PC-9 (cell line): ENCODE measurements at regions not wholly inside any gene's neighbourhood (a gene's known extent, or its start where the extent isn't known, plus 50 kb on each side); places are given as distances from the start of the nearest gene placed in this dataset.

ENCODE experiments used
- BruUV-seq: library from RNA; stranded (reverse); fragments of 400-500 nt; replicated peaks from 2 replicates; lab custom pipeline; 2021; lab: Mats Ljungman, UMichigan
- CTCF ChIA-PET: fragments of 300-600 bp; sonication (Branson Sonifier 250); formaldehyde crosslinking; loops from one replicate; lab custom pipeline; 2022; ENCODE audit warnings: antibody characterized with exemption; lab: Charles Lee
- POLR2A ChIA-PET: fragments of 300-600 bp; sonication (Branson Sonifier 250); formaldehyde crosslinking; loops from one replicate; lab custom pipeline; 2022; ENCODE audit warnings: antibody characterized with exemption; ENCODE audit not compliant: unreplicated experiment; lab: Charles Lee
- DNase-seq, 2 experiments: peaks; one replicate each; pipeline versions ENCODE4 v3.0.0 to v3.0.0-alpha.2; 2015 to 2022; ENCODE audit warnings: mixed read lengths in 1 of 2
- H2AFZ ChIP-seq: fragments of 200-600 bp; sonication (generic); 2 replicates; pipeline ENCODE4 v1.8.1; 2017; ENCODE audit warnings: antibody characterized with exemption
- H3F3A ChIP-seq: fragments of 200-600 bp; sonication (generic); 2 replicates; pipeline ENCODE4 v1.8.1; 2017; ENCODE audit warnings: antibody characterized with exemption, mild to moderate bottlenecking, low read depth; ENCODE audit not compliant: insufficient read depth
- H3K27ac ChIP-seq: fragments of 200-600 bp; sonication (generic); 2 replicates; pipeline ENCODE4 v1.6.1; 2016; ENCODE audit warnings: mixed run types
- H3K27me3 ChIP-seq: fragments of 200-600 bp; sonication (generic); 2 replicates; pipeline ENCODE4 v1.6.1; 2016; ENCODE audit warnings: low read depth, mixed run types; ENCODE audit not compliant: insufficient read depth
- H3K36me3 ChIP-seq: fragments of 200-600 bp; sonication (generic); 2 replicates; pipeline ENCODE4 v1.6.1; 2016; ENCODE audit warnings: low read depth, mixed run types
- H3K4me1 ChIP-seq: fragments of 200-600 bp; sonication (generic); replicated peaks from 2 replicates; pipeline ENCODE4 v1.6.1; 2016; ENCODE audit warnings: mixed run types; ENCODE audit not compliant: insufficient read depth
- H3K4me2 ChIP-seq: fragments of 200-600 bp; sonication (generic); 2 replicates; pipeline ENCODE4 v1.6.1; 2017; ENCODE audit warnings: mixed run types
- H3K4me3 ChIP-seq: fragments of 200-600 bp; sonication (generic); 2 replicates; pipeline ENCODE4 v1.6.1; 2016; ENCODE audit warnings: mixed run types
- H3K79me2 ChIP-seq: fragments of 200-600 bp; sonication (generic); 2 replicates; pipeline ENCODE4 v1.6.1; 2017; ENCODE audit warnings: low read depth, mixed run types
- H3K9me2 ChIP-seq: fragments of 200-600 bp; sonication (generic); 2 replicates; pipeline ENCODE4 v1.8.1; 2017; ENCODE audit warnings: mild to moderate bottlenecking; ENCODE audit not compliant: insufficient read depth
- H3K9me3 ChIP-seq: fragments of 200-600 bp; sonication (generic); 2 replicates; pipeline ENCODE4 v1.8.1; 2016; ENCODE audit warnings: low read depth; ENCODE audit not compliant: insufficient read depth
- H4K20me1 ChIP-seq: fragments of 200-600 bp; sonication (generic); 2 replicates; pipeline ENCODE4 v1.8.1; 2017; ENCODE audit not compliant: insufficient read depth
- EZH2 ChIP-seq: fragments of 200-600 bp; sonication (generic); IDR thresholded peaks from 2 replicates; pipeline ENCODE4 v1.8.0; 2017; ENCODE audit warnings: antibody characterized with exemption, low read depth
- intact Hi-C: fragments of 100-400 bp; cut with micrococcal nuclease; formaldehyde crosslinking; loops from one replicate; pipeline ENCODE4 v1.10.0; 2022; ENCODE audit not compliant: unreplicated experiment
- TF ChIP-seq, protein P1 (sequence below): fragments of 200-600 bp; sonication (generic); conservative IDR thresholded peaks from 2 replicates; pipeline ENCODE4 v1.6.1; 2017; ENCODE audit warnings: mixed run types, antibody characterized with exemption, mild to moderate bottlenecking, moderate library complexity

DNA sequence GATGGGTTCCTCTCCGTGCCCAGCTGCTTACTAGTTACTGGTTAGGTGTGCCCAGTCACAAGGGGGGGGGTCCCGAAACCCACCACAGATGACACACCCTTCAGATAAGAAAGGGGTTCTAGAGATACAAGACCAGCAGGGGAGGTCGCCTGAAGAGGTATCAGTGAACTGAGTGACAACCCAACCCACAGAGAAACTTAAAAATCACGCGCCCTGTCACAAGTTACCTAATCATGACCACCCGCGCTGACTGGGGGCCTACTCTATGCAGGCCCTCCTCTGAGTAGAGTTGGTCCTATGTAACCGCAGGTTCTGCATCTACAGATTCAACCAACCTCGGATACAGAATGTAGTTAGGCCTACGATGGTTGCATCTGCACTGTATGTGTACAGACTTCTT lies 210.3 kb upstream of the SFSWAP start:
- CTCF ChIA-PET = no interaction called here
- Histone ChIP-seq H3K4me2 (no peak overlapping the region), H4K20me1 (no peaks in the 10 kb centered on the region), H3K36me3 (no peaks in the 10 kb centered on the region), H3F3A (no peaks in the 10 kb centered on the region), H2AFZ (no peak overlapping the region), H3K27me3 (peaks cover 58% of the 10 kb centered on the region), H3K9me3 (no peaks in the 10 kb centered on the region), H3K4me3 (no peak overlapping the region), H3K79me2 (no peaks in the 10 kb centered on the region), H3K4me1 (no peaks in the 10 kb centered on the region), H3K27ac (no peak overlapping the region), H3K9me2 (no peaks in the 10 kb centered on the region)
- TF ChIP-seq, protein P1, sequence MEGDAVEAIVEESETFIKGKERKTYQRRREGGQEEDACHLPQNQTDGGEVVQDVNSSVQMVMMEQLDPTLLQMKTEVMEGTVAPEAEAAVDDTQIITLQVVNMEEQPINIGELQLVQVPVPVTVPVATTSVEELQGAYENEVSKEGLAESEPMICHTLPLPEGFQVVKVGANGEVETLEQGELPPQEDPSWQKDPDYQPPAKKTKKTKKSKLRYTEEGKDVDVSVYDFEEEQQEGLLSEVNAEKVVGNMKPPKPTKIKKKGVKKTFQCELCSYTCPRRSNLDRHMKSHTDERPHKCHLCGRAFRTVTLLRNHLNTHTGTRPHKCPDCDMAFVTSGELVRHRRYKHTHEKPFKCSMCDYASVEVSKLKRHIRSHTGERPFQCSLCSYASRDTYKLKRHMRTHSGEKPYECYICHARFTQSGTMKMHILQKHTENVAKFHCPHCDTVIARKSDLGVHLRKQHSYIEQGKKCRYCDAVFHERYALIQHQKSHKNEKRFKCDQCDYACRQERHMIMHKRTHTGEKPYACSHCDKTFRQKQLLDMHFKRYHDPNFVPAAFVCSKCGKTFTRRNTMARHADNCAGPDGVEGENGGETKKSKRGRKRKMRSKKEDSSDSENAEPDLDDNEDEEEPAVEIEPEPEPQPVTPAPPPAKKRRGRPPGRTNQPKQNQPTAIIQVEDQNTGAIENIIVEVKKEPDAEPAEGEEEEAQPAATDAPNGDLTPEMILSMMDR = no peak
- TF ChIP-seq EZH2 = no peak
- intact Hi-C loops = no loop called here
- no peak for DNase-seq
- POLR2A ChIA-PET = no interaction called here
- BruUV-seq = no TSS peak

DNA sequence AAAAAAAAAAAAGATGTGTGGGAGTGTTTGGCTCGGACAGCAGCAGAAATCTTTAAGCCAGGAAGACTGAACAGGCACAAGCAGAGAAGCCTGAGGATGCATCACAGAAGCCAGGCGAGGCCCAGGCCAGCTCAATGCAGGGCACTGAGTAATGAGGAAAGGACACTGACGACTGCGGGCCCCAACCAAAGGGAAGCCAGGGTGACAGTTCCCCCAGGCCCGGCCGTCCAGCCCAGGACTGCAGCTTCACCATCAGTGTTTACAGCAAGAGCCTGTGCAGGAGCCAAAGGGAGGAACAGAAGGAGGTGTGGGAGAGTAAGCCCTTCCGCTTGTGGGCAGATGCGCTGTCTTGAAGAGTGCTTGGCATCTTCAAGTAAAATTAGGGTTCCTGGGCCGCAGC lies 205.3 kb upstream of the SFSWAP start:
- Histone ChIP-seq H3F3A (no peaks in the 10 kb centered on the region), H3K4me2 (no peak overlapping the region), H3K9me2 (no peaks in the 10 kb centered on the region), H3K27me3 (peaks cover 67% of the 10 kb centered on the region), H3K79me2 (no peaks in the 10 kb centered on the region), H3K4me3 (no peak overlapping the region), H3K9me3 (no peaks in the 10 kb centered on the region), H3K4me1 (no peaks in the 10 kb centered on the region), H2AFZ (no peak overlapping the region), H3K27ac (no peak overlapping the region), H3K36me3 (no peaks in the 10 kb centered on the region), H4K20me1 (no peaks in the 10 kb centered on the region)
- ChIA-PET CTCF (no interaction called here), POLR2A (no interaction called here)
- intact Hi-C loops = no loop called here
- no peak for TF ChIP-seq EZH2
- TF ChIP-seq, protein P1 = no peak
- BruUV-seq = no TSS peak
- DNase-seq = no peak

DNA sequence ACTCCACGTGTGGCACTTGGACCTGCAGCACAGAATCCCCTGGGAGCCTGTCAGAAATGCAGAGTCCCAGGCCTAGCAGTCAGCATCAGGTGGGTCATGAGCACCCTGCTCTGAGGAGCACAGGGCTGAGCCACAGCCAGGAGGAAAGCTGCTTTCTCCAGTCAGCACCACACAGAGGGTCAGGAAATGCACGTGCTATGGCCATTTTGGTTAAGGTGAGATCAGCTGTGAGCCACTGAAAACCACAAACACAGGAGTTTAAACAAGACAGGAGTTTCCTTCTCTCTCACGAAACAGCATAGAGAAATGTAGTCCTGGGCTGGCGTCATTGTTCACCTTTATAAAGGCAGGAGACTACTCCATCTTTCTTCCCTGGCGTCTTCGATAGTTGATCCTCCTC lies 204.5 kb upstream of the SFSWAP start:
- Histone ChIP-seq H3K27ac (no peak overlapping the region), H3F3A (no peaks in the 10 kb centered on the region), H3K9me3 (no peaks in the 10 kb centered on the region), H3K79me2 (no peaks in the 10 kb centered on the region), H3K4me1 (no peaks in the 10 kb centered on the region), H3K4me3 (no peak overlapping the region), H3K9me2 (no peaks in the 10 kb centered on the region), H2AFZ (no peak overlapping the region), H4K20me1 (no peaks in the 10 kb centered on the region), H3K36me3 (no peaks in the 10 kb centered on the region), H3K4me2 (no peak overlapping the region), H3K27me3 (peaks cover 68% of the 10 kb centered on the region)
- intact Hi-C loops = no loop called here
- ChIA-PET CTCF (no interaction called here), POLR2A (no interaction called here)
- no peak for DNase-seq
- no TSS peak for BruUV-seq
- no peak for TF ChIP-seq EZH2
- TF ChIP-seq, protein P1 = no peak
